Trophoblast cell (in vitro differentiated cells and primary cell): ENCODE measurements at regions not wholly inside any gene's neighbourhood (a gene's known extent, or its start where the extent isn't known, plus 50 kb on each side); places are given as distances from the start of the nearest gene placed in this dataset.

ENCODE experiments used
- DNase-seq, 2 donors: peaks; one replicate each; pipeline ENCODE4 v3.0.0-alpha.2; 2016
- H2AFZ ChIP-seq: 2 replicates; pipeline ENCODE4 v1.6.1; 2013; ENCODE audit warnings: low read length, moderate library complexity, mild to moderate bottlenecking; ENCODE audit not compliant: insufficient read depth, poor library complexity
- H2AK5ac ChIP-seq: 2 replicates; pipeline ENCODE4 v1.6.1; 2013; ENCODE audit warnings: mild to moderate bottlenecking, low read length
- H2BK120ac ChIP-seq: 2 replicates; pipeline ENCODE4 v1.6.1; 2013; ENCODE audit warnings: low read length, mild to moderate bottlenecking, moderate library complexity; ENCODE audit not compliant: insufficient read depth, poor library complexity
- H2BK12ac ChIP-seq: 2 replicates; pipeline ENCODE4 v1.6.1; 2013; ENCODE audit warnings: mild to moderate bottlenecking, low read length, moderate library complexity
- H2BK5ac ChIP-seq: 2 replicates; pipeline ENCODE4 v1.6.1; 2013; ENCODE audit warnings: low read length, low read depth, moderate library complexity, mild to moderate bottlenecking; ENCODE audit not compliant: poor library complexity
- H3K14ac ChIP-seq: 2 replicates; pipeline ENCODE4 v1.6.1; 2013; ENCODE audit warnings: mild to moderate bottlenecking, low read length
- H3K18ac ChIP-seq: 2 replicates; pipeline ENCODE4 v1.6.1; 2013; ENCODE audit warnings: mild to moderate bottlenecking, low read length
- H3K23ac ChIP-seq: 2 replicates; pipeline ENCODE4 v1.6.1; 2013; ENCODE audit warnings: low read length
- H3K27ac ChIP-seq: 2 replicates; pipeline ENCODE4 v1.5.1; 2013; ENCODE audit warnings: low read depth, mild to moderate bottlenecking, inconsistent platforms, low read length, moderate library complexity
- H3K27me3 ChIP-seq: 2 replicates; pipeline ENCODE4 v1.6.1; 2013; ENCODE audit warnings: inconsistent platforms, mild to moderate bottlenecking, low read length, moderate library complexity; ENCODE audit not compliant: insufficient read depth
- H3K36me3 ChIP-seq, 2 experiments: 1 replicate in 1 of 2; 2 replicates in 1 of 2; pipeline ENCODE4 v1.6.1; 2013; ENCODE audit warnings: low read length in 2 of 2, mild to moderate bottlenecking in 2 of 2, moderate library complexity in 1 of 2; ENCODE audit not compliant: insufficient read depth in 2 of 2, control insufficient read depth in 1 of 2
- H3K4ac ChIP-seq: 2 replicates; pipeline ENCODE4 v1.6.1; 2013; ENCODE audit warnings: low read depth, mild to moderate bottlenecking, low read length, moderate library complexity
- H3K4me1 ChIP-seq, 2 experiments: 1 replicate in 1 of 2; 2 replicates in 1 of 2; pipeline ENCODE4 v1.6.1; 2013; ENCODE audit warnings: low read length in 2 of 2, mild to moderate bottlenecking in 2 of 2, moderate library complexity in 1 of 2; ENCODE audit not compliant: insufficient read depth in 2 of 2, control insufficient read depth in 1 of 2
- H3K4me2 ChIP-seq: 2 replicates; pipeline ENCODE4 v1.6.1; 2013; ENCODE audit warnings: inconsistent platforms, mild to moderate bottlenecking, low read length, moderate library complexity
- H3K4me3 ChIP-seq: 2 replicates; pipeline ENCODE4 v1.5.1; 2013; ENCODE audit warnings: mild to moderate bottlenecking, low read depth, low read length, inconsistent platforms
- H3K79me1 ChIP-seq: one replicate; pipeline ENCODE4 v1.6.1; 2013; ENCODE audit warnings: low read length
- H3K79me2 ChIP-seq: 2 replicates; pipeline ENCODE4 v1.6.1; 2013; ENCODE audit warnings: low read length, mild to moderate bottlenecking; ENCODE audit not compliant: control insufficient read depth, insufficient read depth, poor library complexity
- H3K9ac ChIP-seq: 2 replicates; pipeline ENCODE4 v1.6.1; 2013; ENCODE audit warnings: mild to moderate bottlenecking, low read length
- H3K9me3 ChIP-seq: 2 replicates; pipeline ENCODE4 v1.6.1; 2013; ENCODE audit warnings: low read depth, mild to moderate bottlenecking, control low read depth, inconsistent platforms, low read length; ENCODE audit not compliant: insufficient read depth
- H4K12ac ChIP-seq: 2 replicates; pipeline ENCODE4 v1.6.1; 2013; ENCODE audit warnings: low read depth, mild to moderate bottlenecking, low read length, moderate library complexity
- H4K8ac ChIP-seq: 2 replicates; pipeline ENCODE4 v1.6.1; 2013; ENCODE audit warnings: low read depth, mild to moderate bottlenecking, low read length, moderate library complexity
- H4K91ac ChIP-seq: one replicate; pipeline ENCODE4 v1.6.1; 2013; ENCODE audit warnings: low read depth, mild to moderate bottlenecking, low read length, moderate library complexity
- WGBS: extraction: QIAGEN DNeasy Blood & Tissue Kit; methylation state at CpG from one replicate; pipeline ENCODE4 v1.1.7; 2013; ENCODE audit warnings: missing lambda C conversion rate; ENCODE audit not compliant: insufficient read length, insufficient coverage; ENCODE audit errors: extremely low coverage; 5-methylcytosine and 5-hydroxymethylcytosine counted together

GRCh38 chr20:4453359-4453758 is 204.3 kb upstream of the ADRA1D start:
- H4K8ac ChIP-seq, result no peak overlapping the region
- H3K27me3 ChIP-seq, result no peaks in the 10 kb centered on the region
- H4K91ac ChIP-seq, result no peak overlapping the region
- H3K27ac ChIP-seq, result no peak overlapping the region
- no peak overlapping the region for H2BK12ac ChIP-seq
- H4K12ac ChIP-seq, result no peak overlapping the region
- H2BK120ac ChIP-seq, result no peak overlapping the region
- no peak overlapping the region for H3K23ac ChIP-seq
- no peak overlapping the region for H2AK5ac ChIP-seq
- H3K79me2 ChIP-seq, result no peaks in the 10 kb centered on the region
- no peaks in the 10 kb centered on the region for H3K36me3 ChIP-seq
- no peak overlapping the region for H3K18ac ChIP-seq
- DNase-seq, result no peak
- H2BK5ac ChIP-seq, result no peak overlapping the region
- peaks cover 6 to 11% of the 10 kb centered on the region in 2 experiments for H3K4me1 ChIP-seq
- no peak overlapping the region for H2AFZ ChIP-seq
- peaks cover 7% of the 10 kb centered on the region for H3K79me1 ChIP-seq
- no peak overlapping the region for H3K4me3 ChIP-seq
- no peak overlapping the region for H3K9ac ChIP-seq
- H3K14ac ChIP-seq, result no peak overlapping the region
- no peaks in the 10 kb centered on the region for H3K9me3 ChIP-seq
- H3K4me2 ChIP-seq, result no peak overlapping the region
- no peak overlapping the region for H3K4ac ChIP-seq
- no CpG with 5 or more reads among the region's 1 CpG for WGBS

- H3K9ac ChIP-seq, result no peak overlapping the region
- H3K9me3 ChIP-seq, result no peaks in the 10 kb centered on the region
- H2BK5ac ChIP-seq, result no peak overlapping the region
- no peak overlapping the region for H2BK120ac ChIP-seq
- H3K79me1 ChIP-seq, result peaks cover 4% of the 10 kb centered on the region
- H2AFZ ChIP-seq, result no peak overlapping the region
- no peak overlapping the region for H3K4me3 ChIP-seq
- H3K14ac ChIP-seq, result no peak overlapping the region
- H4K12ac ChIP-seq, result no peak overlapping the region
- no peak overlapping the region for H3K4ac ChIP-seq
- no peak overlapping the region for H3K18ac ChIP-seq
- no peak overlapping the region for H4K8ac ChIP-seq
- H3K23ac ChIP-seq, result no peak overlapping the region
- H2BK12ac ChIP-seq, result no peak overlapping the region
- no CpG with 5 or more reads among the region's 2 CpGs for WGBS
- no peak overlapping the region for H3K4me2 ChIP-seq
- DNase-seq, result no peak
- no peaks in the 10 kb centered on the region for H3K79me2 ChIP-seq
- H3K36me3 ChIP-seq, result no peaks in the 10 kb centered on the region
- peaks cover 3 to 8% of the 10 kb centered on the region in 2 experiments for H3K4me1 ChIP-seq
- no peak overlapping the region for H4K91ac ChIP-seq
- no peak overlapping the region for H3K27ac ChIP-seq
- no peaks in the 10 kb centered on the region for H3K27me3 ChIP-seq
- H2AK5ac ChIP-seq, result no peak overlapping the region
Measured at GRCh38 chr20:4451487-4452081, 202.5 kb upstream of the ADRA1D start.

- Histone ChIP-seq H3K18ac (no peak overlapping the region), H3K4me1 (peaks cover 6% of the 10 kb centered on the region in 2 experiments), H3K14ac (no peak overlapping the region), H3K23ac (no peak overlapping the region), H3K79me2 (no peaks in the 10 kb centered on the region), H2AK5ac (no peak overlapping the region), H3K4me3 (no peak overlapping the region), H4K12ac (no peak overlapping the region), H2BK5ac (no peak overlapping the region), H4K91ac (no peak overlapping the region), H2BK120ac (peak overlapping the region; percentile 49), H2BK12ac (no peak overlapping the region), H3K9me3 (no peaks in the 10 kb centered on the region), H3K36me3 (no peaks in the 10 kb centered on the region), H3K27ac (peak overlapping the region; percentile 29), H2AFZ (no peak overlapping the region), H3K79me1 (peaks cover 2% of the 10 kb centered on the region), H3K27me3 (no peaks in the 10 kb centered on the region), H4K8ac (no peak overlapping the region), H3K4me2 (no peak overlapping the region), H3K4ac (no peak overlapping the region), H3K9ac (no peak overlapping the region)
- no CpG with 5 or more reads among the region's 11 CpGs for WGBS
- peak in 1 of 2 donors; percentile 67 for DNase-seq
Measured at GRCh38 chr20:4449957-4450715, 201.0 kb upstream of the ADRA1D start.

- no peak for DNase-seq
- no peak overlapping the region for H2BK12ac ChIP-seq
- H3K27ac ChIP-seq, result no peak overlapping the region
- H3K18ac ChIP-seq, result no peak overlapping the region
- no peak overlapping the region for H3K4ac ChIP-seq
- H3K79me2 ChIP-seq, result no peaks in the 10 kb centered on the region
- peaks cover 1% of the 10 kb centered on the region for H3K9me3 ChIP-seq
- H4K91ac ChIP-seq, result no peak overlapping the region
- no peak overlapping the region for H3K4me2 ChIP-seq
- H3K14ac ChIP-seq, result no peak overlapping the region
- no peak overlapping the region for H2AK5ac ChIP-seq
- no peaks in the 10 kb centered on the region for H3K36me3 ChIP-seq
- H2BK5ac ChIP-seq, result no peak overlapping the region
- H3K23ac ChIP-seq, result no peak overlapping the region
- no peaks in the 10 kb centered on the region for H3K27me3 ChIP-seq
- H3K9ac ChIP-seq, result no peak overlapping the region
- peaks cover 4% of the 10 kb centered on the region for H3K79me1 ChIP-seq
- H4K8ac ChIP-seq, result no peak overlapping the region
- H3K4me1 ChIP-seq, result peaks cover 10 to 12% of the 10 kb centered on the region in 2 experiments
- no CpG with 5 or more reads among the region's 4 CpGs for WGBS
- no peak overlapping the region for H4K12ac ChIP-seq
- no peak overlapping the region for H3K4me3 ChIP-seq
- no peak overlapping the region for H2AFZ ChIP-seq
- H2BK120ac ChIP-seq, result no peak overlapping the region
Measured at GRCh38 chr20:4445784-4446183, 196.7 kb upstream of the ADRA1D start.
